Right hindlimb (tissue), 1 donor: ENCODE measurements at regions not wholly inside any gene's neighbourhood (a gene's known extent, or its start where the extent isn't known, plus 50 kb on each side); places are given as distances from the start of the nearest gene placed in this dataset.

ENCODE experiments used
- DNase-seq: peaks from one replicate; pipeline ENCODE4 v3.0.0-alpha.2; 2018

GRCh38 chr2:6641956-6642355 lies 223.8 kb downstream of the CMPK2 start:
- no peak for DNase-seq

- DNase-seq, result no peak
Measured at GRCh38 chr2:6644261-6644660, 221.4 kb downstream of the CMPK2 start.

- no peak for DNase-seq
Measured at GRCh38 chr2:6645004-6645403, 220.7 kb downstream of the CMPK2 start.

- no peak for DNase-seq
Measured at GRCh38 chr2:6645672-6646071, 220.0 kb downstream of the CMPK2 start.

GRCh38 chr2:6647046-6647445 lies 218.7 kb downstream of the CMPK2 start:
- peak; percentile 44 for DNase-seq

GRCh38 chr2:6648596-6649247 lies 217.0 kb downstream of the CMPK2 start:
- peak; percentile 51 for DNase-seq

- no peak for DNase-seq
Measured at GRCh38 chr2:6650311-6650710, 215.4 kb downstream of the CMPK2 start.

GRCh38 chr2:6652251-6652650 lies 213.5 kb downstream of the CMPK2 start:
- DNase-seq, result no peak

- DNase-seq, result no peak
Measured at GRCh38 chr2:6653281-6653750, 212.4 kb downstream of the CMPK2 start.

GRCh38 chr2:6654279-6654678 lies 211.4 kb downstream of the CMPK2 start:
- no peak for DNase-seq

- no peak for DNase-seq
Measured at GRCh38 chr2:6656633-6657032, 209.1 kb downstream of the CMPK2 start.

- DNase-seq, result no peak
Measured at GRCh38 chr2:6657136-6657535, 208.6 kb downstream of the CMPK2 start.

GRCh38 chr2:6657855-6658254 lies 207.9 kb downstream of the CMPK2 start:
- DNase-seq, result peak; percentile 54

- DNase-seq, result no peak
Measured at GRCh38 chr2:6664332-6665061, 201.2 kb downstream of the CMPK2 start.

GRCh38 chr2:6665093-6666045 lies 200.3 kb downstream of the CMPK2 start:
- DNase-seq, result no peak

GRCh38 chr2:6667326-6667725 lies 198.4 kb downstream of the CMPK2 start:
- DNase-seq, result no peak

- DNase-seq, result no peak
Measured at GRCh38 chr2:6671913-6672312, 193.8 kb downstream of the CMPK2 start.

GRCh38 chr2:6674381-6674780 lies 191.3 kb downstream of the CMPK2 start:
- no peak for DNase-seq

GRCh38 chr2:6675791-6676190 lies 189.9 kb downstream of the CMPK2 start:
- no peak for DNase-seq

GRCh38 chr2:6676241-6676640 lies 189.5 kb downstream of the CMPK2 start:
- no peak for DNase-seq

- no peak for DNase-seq
Measured at GRCh38 chr2:6676776-6677175, 188.9 kb downstream of the CMPK2 start.

- DNase-seq, result no peak
Measured at GRCh38 chr2:6679471-6679870, 186.2 kb downstream of the CMPK2 start.

GRCh38 chr2:6683516-6683915 lies 182.2 kb downstream of the CMPK2 start:
- DNase-seq, result no peak
